H1 (cell line): ENCODE measurements at regions not wholly inside any gene's neighbourhood (a gene's known extent, or its start where the extent isn't known, plus 50 kb on each side); places are given as distances from the start of the nearest gene placed in this dataset.

Experiments used
- CTCF ChIA-PET: fragments of 300-600 bp; sonication (Branson Sonifier 250); formaldehyde crosslinking; loops from one replicate; lab custom pipeline; 2021; ENCODE audit not compliant: partially characterized antibody; lab: Charles Lee
- POLR2A ChIA-PET: fragments of 300-600 bp; sonication (Branson Sonifier 250); formaldehyde crosslinking; loops from one replicate; lab custom pipeline; 2021; ENCODE audit warnings: inconsistent platforms; ENCODE audit not compliant: partially characterized antibody; lab: Charles Lee
- DNase-seq, 2 experiments: peaks; one replicate each; pipeline versions ENCODE4 v3.0.0 to v3.0.0-alpha.2; 2010 to 2022; ENCODE audit warnings: low spot score in 2 of 2, low read depth in 1 of 2, mixed read lengths in 1 of 2
- FAIRE-seq: peaks from 2 replicates; lab custom pipeline; 2011; peaks lifted over from hg19 to GRCh38; lab: Jason Lieb, UNC
- H2AFZ ChIP-seq: 2 replicates; pipeline ENCODE4 v1.8.1; 2012; ENCODE audit warnings: low read length, inconsistent platforms
- H2AK5ac ChIP-seq: 2 replicates; pipeline ENCODE4 v1.6.1; 2013; ENCODE audit warnings: low read depth, low read length
- H2BK120ac ChIP-seq: replicated peaks from 2 replicates; pipeline ENCODE3; 2013; ENCODE audit warnings: low read depth, low read length, inconsistent platforms
- H2BK12ac ChIP-seq: 2 replicates; pipeline ENCODE4 v1.6.1; 2013; ENCODE audit warnings: low read depth, low read length
- H2BK15ac ChIP-seq: 2 replicates; pipeline ENCODE4 v1.6.1; 2013; ENCODE audit warnings: low read length
- H2BK20ac ChIP-seq: 2 replicates; pipeline ENCODE4 v1.6.1; 2013; ENCODE audit warnings: low read length
- H2BK5ac ChIP-seq: 2 replicates; pipeline ENCODE4 v1.6.1; 2013; ENCODE audit warnings: low read depth, low read length
- H3K14ac ChIP-seq: 2 replicates; pipeline ENCODE4 v1.6.1; 2013; ENCODE audit warnings: inconsistent platforms; ENCODE audit not compliant: insufficient read length
- H3K18ac ChIP-seq: 2 replicates; pipeline ENCODE4 v1.6.1; 2013; ENCODE audit warnings: low read length; ENCODE audit errors: extremely low read depth
- H3K23ac ChIP-seq: 2 replicates; pipeline ENCODE4 v1.6.1; 2013; ENCODE audit warnings: inconsistent platforms; ENCODE audit not compliant: insufficient read length
- H3K23me2 ChIP-seq: 2 replicates; pipeline ENCODE4 v1.6.1; 2013; ENCODE audit warnings: low read depth, low read length
- H3K27ac ChIP-seq: 2 replicates; pipeline ENCODE4 v1.6.1; 2011; ENCODE audit warnings: low read depth, low read length, inconsistent platforms
- H3K27me3 ChIP-seq, 4 experiments: replicated peaks in 1 of 4; 1 replicate in 1 of 4; 2 replicates in 3 of 4; pipeline versions ENCODE4 v1.6.1 to v1.8.1; 2011 to 2013; ENCODE audit warnings: low read length in 3 of 4, mild to moderate bottlenecking in 3 of 4, inconsistent platforms in 2 of 4, mixed read lengths in 2 of 4, moderate library complexity in 1 of 4; ENCODE audit not compliant: control insufficient read depth in 3 of 4, insufficient read depth in 3 of 4; ENCODE audit errors: extremely low read depth in 1 of 4
- H3K36me3 ChIP-seq, 4 experiments: 2 replicates each; pipeline versions ENCODE4 v1.6.1 to v1.8.1; 2011 to 2013; ENCODE audit warnings: mild to moderate bottlenecking in 4 of 4, low read length in 3 of 4, moderate library complexity in 2 of 4, control low read depth in 1 of 4, inconsistent platforms in 1 of 4; ENCODE audit not compliant: insufficient read depth in 4 of 4, control insufficient read depth in 2 of 4
- H3K4ac ChIP-seq: replicated peaks from 2 replicates; pipeline ENCODE3; 2013; ENCODE audit warnings: low read length, low read depth, mixed read lengths, inconsistent platforms; ENCODE audit not compliant: insufficient read length
- H3K4me1 ChIP-seq, 4 experiments: replicated peaks in 1 of 4; 1 replicate in 1 of 4; 2 replicates in 3 of 4; pipeline versions ENCODE4 v1.6.1 to v1.8.1; 2011 to 2013; ENCODE audit warnings: low read length in 3 of 4, inconsistent platforms in 2 of 4, mixed read lengths in 1 of 4; ENCODE audit not compliant: insufficient read depth in 4 of 4, control insufficient read depth in 3 of 4
- H3K4me2 ChIP-seq, 2 experiments: 2 replicates each; pipeline versions ENCODE4 v1.6.1 to v1.8.1; 2011 to 2013; ENCODE audit warnings: low read depth in 2 of 2, low read length in 2 of 2, control low read depth in 1 of 2, inconsistent platforms in 1 of 2, mild to moderate bottlenecking in 1 of 2; ENCODE audit not compliant: insufficient read depth in 1 of 2
- H3K4me3 ChIP-seq, 4 experiments: fragments of 200-600, 300-600 bp in 1 of 4; sonication (generic), shearing (Covaris generic), sonication (Bioruptor Twin) in 1 of 4; 2 replicates each; pipeline versions ENCODE4 v1.5.1 to v1.8.1; 2011 to 2016; ENCODE audit warnings: low read length in 4 of 4, low read depth in 3 of 4, control low read depth in 2 of 4, inconsistent platforms in 2 of 4, mild to moderate bottlenecking in 2 of 4, mixed read lengths in 1 of 4, moderate library complexity in 1 of 4; ENCODE audit not compliant: insufficient read depth in 2 of 4; ENCODE audit errors: extremely low read depth in 1 of 4
- H3K56ac ChIP-seq: replicated peaks from 2 replicates; pipeline ENCODE3; 2013; ENCODE audit warnings: low read depth, mild to moderate bottlenecking, mixed read lengths, low read length, inconsistent platforms; ENCODE audit not compliant: insufficient read length
- H3K79me1 ChIP-seq: 2 replicates; pipeline ENCODE4 v1.6.1; 2013; ENCODE audit warnings: low read depth, low read length, control low read depth
- H3K79me2 ChIP-seq, 2 experiments: 2 replicates each; pipeline versions ENCODE4 v1.6.1 to v1.8.1; 2012 to 2013; ENCODE audit warnings: low read length in 2 of 2, mild to moderate bottlenecking in 2 of 2, inconsistent platforms in 1 of 2; ENCODE audit not compliant: insufficient read depth in 2 of 2, control insufficient read depth in 1 of 2
- H3K9ac ChIP-seq, 4 experiments: replicated peaks in 1 of 4; 1 replicate in 1 of 4; 2 replicates in 3 of 4; pipeline versions ENCODE4 v1.6.1 to v1.8.1; 2011 to 2013; ENCODE audit warnings: low read depth in 3 of 4, low read length in 3 of 4, control low read depth in 2 of 4, mild to moderate bottlenecking in 2 of 4, moderate library complexity in 2 of 4, inconsistent platforms in 1 of 4; ENCODE audit errors: extremely low read depth in 1 of 4
- H3K9me3 ChIP-seq, 2 experiments: 2 replicates each; pipeline versions ENCODE4 v1.6.1 to v1.8.1; 2012 to 2013; ENCODE audit warnings: mild to moderate bottlenecking in 2 of 2, moderate library complexity in 2 of 2, control low read depth in 1 of 2, inconsistent platforms in 1 of 2, low read depth in 1 of 2, low read length in 1 of 2, mixed read lengths in 1 of 2; ENCODE audit not compliant: insufficient read depth in 2 of 2
- H4K20me1 ChIP-seq, 2 experiments: replicated peaks in 1 of 2; 2 replicates each; pipeline versions ENCODE3 to v1.8.1; 2011 to 2013; ENCODE audit warnings: inconsistent platforms in 2 of 2, low read length in 2 of 2, mild to moderate bottlenecking in 1 of 2; ENCODE audit not compliant: insufficient read depth in 2 of 2, control insufficient read depth in 1 of 2
- H4K5ac ChIP-seq: 2 replicates; pipeline ENCODE4 v1.6.1; 2013; ENCODE audit warnings: low read length, low read depth, mixed read lengths, inconsistent platforms; ENCODE audit not compliant: insufficient read length
- H4K8ac ChIP-seq: 2 replicates; pipeline ENCODE4 v1.8.0; 2013; ENCODE audit warnings: mild to moderate bottlenecking, moderate library complexity, low read length, inconsistent platforms; ENCODE audit not compliant: insufficient read depth; ENCODE audit errors: extremely low read depth
- H4K91ac ChIP-seq: replicated peaks from 2 replicates; pipeline ENCODE3; 2013; ENCODE audit warnings: low read length, mixed read lengths, inconsistent platforms; ENCODE audit not compliant: insufficient read length
- FOSL1 ChIP-seq: IDR thresholded peaks from 2 replicates; pipeline ENCODE4 v1.6.1; 2011; ENCODE audit warnings: mild to moderate bottlenecking, low read depth, low read length, moderate library complexity; ENCODE audit not compliant: insufficient read depth
- MAX ChIP-seq: IDR thresholded peaks from 2 replicates; pipeline ENCODE4 v1.6.1; 2012; ENCODE audit warnings: inconsistent platforms
- NRF1 ChIP-seq: IDR thresholded peaks from 2 replicates; pipeline ENCODE4 v1.6.1; 2011; ENCODE audit warnings: mild to moderate bottlenecking, low read depth, low read length, improper control_type of control experiment
- PHF8 ChIP-seq: fragments of 200-600 bp; sonication (generic); conservative IDR thresholded peaks from 2 replicates; pipeline ENCODE4 v1.7.1; 2012; ENCODE audit warnings: low read depth, mild to moderate bottlenecking, inconsistent platforms, low read length, moderate library complexity
- RNF2 ChIP-seq: fragments of 200-900, 300-1000 bp; sonication (generic); IDR thresholded peaks from 2 replicates; pipeline ENCODE4 v1.7.1; 2016; ENCODE audit warnings: borderline replicate concordance, low read depth, mild to moderate bottlenecking, antibody characterized with exemption, low read length; ENCODE audit not compliant: poor library complexity, severe bottlenecking; ENCODE audit errors: missing control alignments
- SUZ12 ChIP-seq: fragments of 200-600 bp; sonication (generic); IDR thresholded peaks from 2 replicates; pipeline ENCODE4 v1.6.1; 2012; ENCODE audit warnings: mild to moderate bottlenecking, inconsistent platforms, low read length, moderate library complexity, mixed read lengths
- TBP ChIP-seq: IDR thresholded peaks from 2 replicates; pipeline ENCODE4 v1.6.1; 2011; ENCODE audit warnings: low read depth, low read length, improper control_type of control experiment
- USF2 ChIP-seq: IDR thresholded peaks from 2 replicates; pipeline ENCODE4 v1.6.1; 2011; ENCODE audit warnings: low read length, improper control_type of control experiment
- WGBS, 2 experiments: shearing (Covaris generic) in 1 of 2; methylation state at CpG; one replicate each; pipeline versions ENCODE4 v1.1.6 to v1.1.7; 2013 to 2015; ENCODE audit warnings: low lambda C conversion rate in 2 of 2, mixed read lengths in 2 of 2, inconsistent platforms in 1 of 2, low coverage in 1 of 2, missing lambda C conversion rate in 1 of 2; ENCODE audit not compliant: insufficient replicate concordance in 2 of 2, insufficient coverage in 1 of 2, insufficient read length in 1 of 2; ENCODE audit errors: extremely low coverage in 1 of 2, missing lambda C conversion rate in 1 of 2; 5-methylcytosine and 5-hydroxymethylcytosine counted together
- TF ChIP-seq, protein P1 (sequence below), 3 experiments: IDR thresholded peaks; 1 replicate in 2 of 3; 2 replicates in 1 of 3; pipeline versions ENCODE4 v1.5.1 to v1.6.1; 2011; ENCODE audit warnings: low read length in 3 of 3, mild to moderate bottlenecking in 3 of 3, inconsistent platforms in 2 of 3, low read depth in 1 of 3, moderate library complexity in 1 of 3; ENCODE audit not compliant: insufficient read depth in 1 of 3; ENCODE audit errors: control extremely low read depth in 1 of 3
- TF ChIP-seq, protein P2 (sequence below): IDR thresholded peaks from 2 replicates; pipeline ENCODE4 v1.6.1; 2011; ENCODE audit warnings: low read depth, mild to moderate bottlenecking, low read length; ENCODE audit not compliant: insufficient read depth

GRCh38 chr7:84784450-84784849 is 402.4 kb downstream of the SEMA3D start:
- H2AK5ac ChIP-seq = no peak overlapping the region
- no peak overlapping the region for H2BK12ac ChIP-seq
- no peak overlapping the region for H3K27ac ChIP-seq
- ChIA-PET POLR2A (no interaction called here), CTCF (no interaction called here)
- no peak overlapping the region for H3K9ac ChIP-seq
- H3K14ac ChIP-seq = no peak overlapping the region
- H4K20me1 ChIP-seq = no peaks in the 10 kb centered on the region
- H2BK120ac ChIP-seq = no peak overlapping the region
- H3K4me2 ChIP-seq = no peak overlapping the region
- no peak overlapping the region for H2BK15ac ChIP-seq
- no peak overlapping the region for H3K4ac ChIP-seq
- FAIRE-seq (no peak), DNase-seq (no peak)
- H4K5ac ChIP-seq = no peak overlapping the region
- H3K18ac ChIP-seq = no peak overlapping the region
- H3K23ac ChIP-seq = no peak overlapping the region
- no peaks in the 10 kb centered on the region for H3K79me2 ChIP-seq
- H4K91ac ChIP-seq = no peak overlapping the region
- H3K4me1 ChIP-seq = no peaks in the 10 kb centered on the region
- no peak overlapping the region for H3K56ac ChIP-seq
- H2BK20ac ChIP-seq = no peak overlapping the region
- WGBS, 2 experiments = 96% methylated on average over 3 of the region's 3 CpGs; no CpG with 5 or more reads in 1 of the 2 experiments
- H2AFZ ChIP-seq = no peak overlapping the region
- H2BK5ac ChIP-seq = no peak overlapping the region
- H4K8ac ChIP-seq = no peak overlapping the region
- no peaks in the 10 kb centered on the region for H3K9me3 ChIP-seq
- H3K27me3 ChIP-seq = no peaks in the 10 kb centered on the region
- no peaks in the 10 kb centered on the region for H3K23me2 ChIP-seq
- no peak overlapping the region for H3K4me3 ChIP-seq
- no peaks in the 10 kb centered on the region for H3K79me1 ChIP-seq
- no peaks in the 10 kb centered on the region for H3K36me3 ChIP-seq
- TF ChIP-seq MAX (no peak), NRF1 (no peak), SUZ12 (no peak), RNF2 (no peak), PHF8 (no peak), TBP (no peak), FOSL1 (no peak), USF2 (no peak)
- TF ChIP-seq, protein P1, sequence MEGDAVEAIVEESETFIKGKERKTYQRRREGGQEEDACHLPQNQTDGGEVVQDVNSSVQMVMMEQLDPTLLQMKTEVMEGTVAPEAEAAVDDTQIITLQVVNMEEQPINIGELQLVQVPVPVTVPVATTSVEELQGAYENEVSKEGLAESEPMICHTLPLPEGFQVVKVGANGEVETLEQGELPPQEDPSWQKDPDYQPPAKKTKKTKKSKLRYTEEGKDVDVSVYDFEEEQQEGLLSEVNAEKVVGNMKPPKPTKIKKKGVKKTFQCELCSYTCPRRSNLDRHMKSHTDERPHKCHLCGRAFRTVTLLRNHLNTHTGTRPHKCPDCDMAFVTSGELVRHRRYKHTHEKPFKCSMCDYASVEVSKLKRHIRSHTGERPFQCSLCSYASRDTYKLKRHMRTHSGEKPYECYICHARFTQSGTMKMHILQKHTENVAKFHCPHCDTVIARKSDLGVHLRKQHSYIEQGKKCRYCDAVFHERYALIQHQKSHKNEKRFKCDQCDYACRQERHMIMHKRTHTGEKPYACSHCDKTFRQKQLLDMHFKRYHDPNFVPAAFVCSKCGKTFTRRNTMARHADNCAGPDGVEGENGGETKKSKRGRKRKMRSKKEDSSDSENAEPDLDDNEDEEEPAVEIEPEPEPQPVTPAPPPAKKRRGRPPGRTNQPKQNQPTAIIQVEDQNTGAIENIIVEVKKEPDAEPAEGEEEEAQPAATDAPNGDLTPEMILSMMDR (IDR thresholded peaks at IDR 0.05; ENCODE audit: control extremely low read depth in 1 of 3, insufficient read depth in 1 of 3, low read depth in 1 of 3, low read length in 3 of 3) = no peak
- TF ChIP-seq, protein P2, sequence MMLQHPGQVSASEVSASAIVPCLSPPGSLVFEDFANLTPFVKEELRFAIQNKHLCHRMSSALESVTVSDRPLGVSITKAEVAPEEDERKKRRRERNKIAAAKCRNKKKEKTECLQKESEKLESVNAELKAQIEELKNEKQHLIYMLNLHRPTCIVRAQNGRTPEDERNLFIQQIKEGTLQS = no peak
